ENCODE measurements at regions not wholly inside any gene's neighbourhood (a gene's known extent, or its start where the extent isn't known, plus 50 kb on each side); places are given as distances from the start of the nearest gene placed in this dataset.
"Not testable (repeated sequence)": the region's sequence is repeated elsewhere in the genome, so short reads cannot be mapped to it uniquely, and the experiment has no call there.

DNA sequence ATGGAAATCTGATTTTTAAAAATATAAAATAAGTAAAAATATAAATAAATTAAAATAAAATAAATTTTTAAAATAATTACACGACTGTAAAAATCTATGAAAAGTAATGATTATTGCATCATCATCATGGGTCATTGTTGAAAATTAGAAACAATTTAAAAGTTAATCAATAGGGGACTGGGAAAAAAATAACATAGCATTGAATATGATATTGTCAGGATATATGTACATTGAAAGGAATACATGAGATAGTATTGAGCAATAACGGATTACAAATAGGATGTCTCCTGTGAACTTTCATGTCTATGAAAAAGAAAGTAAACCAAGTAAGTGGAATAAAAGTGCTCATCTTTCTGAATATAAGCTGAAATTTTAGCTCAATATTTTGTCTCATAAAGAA, 566.8 kb upstream of the HTR2C start:
- no peak overlapping the region for H3K9ac ChIP-seq (ENCODE audit: low read length)
- no peaks in the 10 kb centered on the region for H4K20me1 ChIP-seq (ENCODE audit: insufficient read depth, low read length)
- H3K4me3 ChIP-seq (ENCODE audit: low read depth, low read length, poor library complexity, severe bottlenecking), result no peak overlapping the region
- H3F3A ChIP-seq (ENCODE audit: insufficient read depth, low read length), result no peaks in the 10 kb centered on the region
- no peaks in the 10 kb centered on the region for H3K27me3 ChIP-seq (ENCODE audit: insufficient read depth, low read length)
- H3K79me2 ChIP-seq (ENCODE audit: insufficient read depth, low read length), result no peaks in the 10 kb centered on the region
- H3K4me1 ChIP-seq (ENCODE audit: insufficient read depth, low read length, severe bottlenecking), result no peaks in the 10 kb centered on the region
- no peaks in the 10 kb centered on the region for H3K9me3 ChIP-seq (ENCODE audit: low read length)
- H3K9me2 ChIP-seq (ENCODE audit: low read depth, low read length), result no peaks in the 10 kb centered on the region
- no peak overlapping the region for H3K4me2 ChIP-seq (ENCODE audit: low read length)
- H2AFZ ChIP-seq (ENCODE audit: low read length), result no peak overlapping the region
- H3K27ac ChIP-seq (ENCODE audit: low read depth, low read length, poor library complexity, severe bottlenecking), result no peak overlapping the region
- no peaks in the 10 kb centered on the region for H3K36me3 ChIP-seq (ENCODE audit: insufficient read depth, low read length)
- TF ChIP-seq CTCF (IDR thresholded peaks at IDR 0.05; ENCODE audit: low read length), result no peak
- TF ChIP-seq EZH2 (IDR thresholded peaks at IDR 0.05; ENCODE audit: borderline replicate concordance, low read length), result no peak

GRCh38 chrX:114015966-114016365, 567.9 kb upstream of the HTR2C start:
- TF ChIP-seq EZH2 (IDR thresholded peaks at IDR 0.05; ENCODE audit: borderline replicate concordance, low read length) (no peak), CTCF (IDR thresholded peaks at IDR 0.05; ENCODE audit: low read length) (no peak)
- H3K27me3 ChIP-seq (ENCODE audit: insufficient read depth, low read length), result no peaks in the 10 kb centered on the region
- no peak overlapping the region for H3K9ac ChIP-seq (ENCODE audit: low read length)
- H3K36me3 ChIP-seq (ENCODE audit: insufficient read depth, low read length), result no peaks in the 10 kb centered on the region
- H3K9me3 ChIP-seq (ENCODE audit: low read length), result no peaks in the 10 kb centered on the region
- H3K4me2 ChIP-seq (ENCODE audit: low read length), result no peak overlapping the region
- H3K79me2 ChIP-seq (ENCODE audit: insufficient read depth, low read length), result no peaks in the 10 kb centered on the region
- H3K4me1 ChIP-seq (ENCODE audit: insufficient read depth, low read length, severe bottlenecking), result no peaks in the 10 kb centered on the region
- H3K27ac ChIP-seq (ENCODE audit: low read depth, low read length, poor library complexity, severe bottlenecking), result no peak overlapping the region
- no peaks in the 10 kb centered on the region for H3F3A ChIP-seq (ENCODE audit: insufficient read depth, low read length)
- H3K9me2 ChIP-seq (ENCODE audit: low read depth, low read length), result no peaks in the 10 kb centered on the region
- H4K20me1 ChIP-seq (ENCODE audit: insufficient read depth, low read length), result no peaks in the 10 kb centered on the region
- no peak overlapping the region for H2AFZ ChIP-seq (ENCODE audit: low read length)
- no peak overlapping the region for H3K4me3 ChIP-seq (ENCODE audit: low read depth, low read length, poor library complexity, severe bottlenecking)

- Histone ChIP-seq H3K79me2 (ENCODE audit: insufficient read depth, low read length) (no peaks in the 10 kb centered on the region), H3K36me3 (ENCODE audit: insufficient read depth, low read length) (no peaks in the 10 kb centered on the region), H3K9me3 (ENCODE audit: low read length) (no peaks in the 10 kb centered on the region), H3K9ac (ENCODE audit: low read length) (no peak overlapping the region), H3K9me2 (ENCODE audit: low read depth, low read length) (no peaks in the 10 kb centered on the region), H4K20me1 (ENCODE audit: insufficient read depth, low read length) (no peaks in the 10 kb centered on the region), H3K4me1 (ENCODE audit: insufficient read depth, low read length, severe bottlenecking) (no peaks in the 10 kb centered on the region), H3K4me2 (ENCODE audit: low read length) (no peak overlapping the region), H3K27me3 (ENCODE audit: insufficient read depth, low read length) (no peaks in the 10 kb centered on the region), H3K27ac (ENCODE audit: low read depth, low read length, poor library complexity, severe bottlenecking) (no peak overlapping the region), H2AFZ (ENCODE audit: low read length) (no peak overlapping the region), H3K4me3 (ENCODE audit: low read depth, low read length, poor library complexity, severe bottlenecking) (no peak overlapping the region), H3F3A (ENCODE audit: insufficient read depth, low read length) (no peaks in the 10 kb centered on the region)
- no peak for TF ChIP-seq EZH2 (IDR thresholded peaks at IDR 0.05; ENCODE audit: borderline replicate concordance, low read length)
Measured at GRCh38 chrX:114006664-114007063, 577.2 kb upstream of the HTR2C start.

GRCh38 chrX:113996781-113997180, 587.1 kb upstream of the HTR2C start:
- Histone ChIP-seq H3K36me3 (ENCODE audit: insufficient read depth, low read length) (no peaks in the 10 kb centered on the region), H3K9me3 (ENCODE audit: low read length) (no peaks in the 10 kb centered on the region), H3K27me3 (ENCODE audit: insufficient read depth, low read length) (no peaks in the 10 kb centered on the region), H3K9ac (ENCODE audit: low read length) (no peak overlapping the region), H2AFZ (ENCODE audit: low read length) (no peak overlapping the region), H3K79me2 (ENCODE audit: insufficient read depth, low read length) (no peaks in the 10 kb centered on the region), H3K4me1 (ENCODE audit: insufficient read depth, low read length, severe bottlenecking) (no peaks in the 10 kb centered on the region), H3K4me3 (ENCODE audit: low read depth, low read length, poor library complexity, severe bottlenecking) (no peak overlapping the region), H3K27ac (ENCODE audit: low read depth, low read length, poor library complexity, severe bottlenecking) (no peak overlapping the region), H3K4me2 (ENCODE audit: low read length) (no peak overlapping the region), H4K20me1 (ENCODE audit: insufficient read depth, low read length) (no peaks in the 10 kb centered on the region), H3K9me2 (ENCODE audit: low read depth, low read length) (no peaks in the 10 kb centered on the region), H3F3A (ENCODE audit: insufficient read depth, low read length) (no peaks in the 10 kb centered on the region)
- TF ChIP-seq EZH2 (IDR thresholded peaks at IDR 0.05; ENCODE audit: borderline replicate concordance, low read length) (no peak), CTCF (IDR thresholded peaks at IDR 0.05; ENCODE audit: low read length) (no peak)

DNA sequence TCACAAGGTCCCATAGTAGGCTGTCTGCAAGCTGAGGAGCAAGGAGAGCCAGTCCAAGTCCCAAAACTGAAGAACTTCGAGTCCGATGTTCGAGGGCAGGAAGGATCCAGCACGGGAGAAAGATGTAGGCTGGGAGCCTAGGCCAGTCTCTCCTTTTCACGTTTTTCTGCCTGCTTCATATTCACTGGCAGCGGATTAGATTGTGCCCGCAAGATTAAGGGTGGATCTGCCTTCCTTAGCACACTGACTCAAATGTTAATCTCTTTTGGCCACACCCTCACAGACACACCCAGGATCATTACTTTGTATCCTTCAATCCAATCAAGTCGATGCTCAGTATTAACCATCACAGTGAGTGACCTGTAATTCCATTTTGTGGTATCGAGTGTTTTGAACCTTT, 592.2 kb upstream of the HTR2C start:
- H3K9ac ChIP-seq (ENCODE audit: low read length); H3K36me3 ChIP-seq (ENCODE audit: insufficient read depth, low read length); H4K20me1 ChIP-seq (ENCODE audit: insufficient read depth, low read length); H3K79me2 ChIP-seq (ENCODE audit: insufficient read depth, low read length); H3F3A ChIP-seq (ENCODE audit: insufficient read depth, low read length); H2AFZ ChIP-seq (ENCODE audit: low read length); H3K4me3 ChIP-seq (ENCODE audit: low read depth, low read length, poor library complexity, severe bottlenecking); H3K27me3 ChIP-seq (ENCODE audit: insufficient read depth, low read length); H3K27ac ChIP-seq (ENCODE audit: low read depth, low read length, poor library complexity, severe bottlenecking); H3K4me2 ChIP-seq (ENCODE audit: low read length); H3K9me2 ChIP-seq (ENCODE audit: low read depth, low read length); H3K9me3 ChIP-seq (ENCODE audit: low read length); H3K4me1 ChIP-seq (ENCODE audit: insufficient read depth, low read length, severe bottlenecking): not testable (repeated sequence)

All from OCI-LY1 (cell line).